NCI-H1930 (cell line): ENCODE measurements at regions not wholly inside any gene's neighbourhood (a gene's known extent, or its start where the extent isn't known, plus 50 kb on each side); places are given as distances from the start of the nearest gene placed in this dataset.
"Not testable (repeated sequence)": the region's sequence is repeated elsewhere in the genome, so short reads cannot be mapped to it uniquely, and the experiment has no call there.

Experiments
- DNase-seq, 2 experiments: peaks; one replicate each; lab custom pipeline; 2025; lab: John Stamatoyannopoulos, UW

DNA sequence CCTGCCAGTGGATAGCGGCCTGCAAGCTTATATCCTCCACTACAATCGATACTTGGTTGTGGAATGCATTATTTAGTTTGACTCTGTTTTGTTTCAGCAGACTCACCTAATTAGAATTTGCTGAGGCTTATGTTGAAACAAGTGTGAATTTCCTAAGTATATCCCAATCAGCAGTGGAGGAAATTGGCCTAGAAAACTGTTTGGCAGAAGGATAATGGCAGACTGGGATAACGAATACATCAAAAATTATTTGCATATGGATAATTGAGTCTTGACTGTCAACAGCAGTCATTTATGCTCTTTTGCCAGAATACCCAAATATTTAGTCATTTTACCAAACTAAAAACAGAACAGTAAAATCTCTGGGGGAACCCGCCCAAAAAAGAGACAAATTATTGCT is 261.0 kb downstream of the DOK5 start:
- DNase-seq: no peak

DNA sequence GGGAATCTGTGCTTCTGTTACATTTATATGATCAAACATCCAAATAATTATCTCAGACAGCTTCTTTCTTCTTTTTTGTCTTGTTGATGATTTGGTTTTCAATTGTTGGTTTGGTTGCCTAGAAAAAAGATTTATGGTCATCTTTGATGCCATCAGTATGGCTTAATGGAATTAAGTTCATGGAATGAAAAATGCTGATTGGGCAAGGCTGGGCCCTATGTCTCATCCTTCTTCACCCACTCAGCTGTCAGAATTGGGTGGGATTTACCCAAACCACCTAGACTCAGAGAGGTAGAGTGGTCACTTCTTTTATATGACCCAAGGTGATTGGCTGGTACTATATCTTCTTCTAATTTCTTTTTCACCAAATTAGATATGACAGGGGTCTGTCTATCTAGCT is 258.3 kb downstream of the DOK5 start:
- no peak for DNase-seq

DNA sequence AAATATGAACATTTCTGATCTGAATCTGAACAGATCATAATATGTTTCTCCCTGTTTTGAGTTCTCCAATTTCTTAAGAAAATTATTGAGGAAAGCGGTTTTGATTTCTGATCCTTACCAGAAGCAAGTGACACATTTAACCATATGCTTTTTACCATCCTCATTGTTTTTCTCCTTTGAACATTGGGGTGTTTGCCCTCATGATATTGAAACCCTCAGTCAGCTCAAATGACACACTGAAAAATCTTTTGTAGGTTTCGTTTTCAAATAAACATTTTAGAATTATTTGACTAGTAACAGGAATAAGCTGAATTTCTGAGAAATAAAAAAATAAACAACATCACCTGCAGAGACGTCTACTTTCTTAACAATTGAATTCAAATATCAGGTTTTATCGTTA is 252.1 kb downstream of the DOK5 start:
- DNase-seq: no peak

DNA sequence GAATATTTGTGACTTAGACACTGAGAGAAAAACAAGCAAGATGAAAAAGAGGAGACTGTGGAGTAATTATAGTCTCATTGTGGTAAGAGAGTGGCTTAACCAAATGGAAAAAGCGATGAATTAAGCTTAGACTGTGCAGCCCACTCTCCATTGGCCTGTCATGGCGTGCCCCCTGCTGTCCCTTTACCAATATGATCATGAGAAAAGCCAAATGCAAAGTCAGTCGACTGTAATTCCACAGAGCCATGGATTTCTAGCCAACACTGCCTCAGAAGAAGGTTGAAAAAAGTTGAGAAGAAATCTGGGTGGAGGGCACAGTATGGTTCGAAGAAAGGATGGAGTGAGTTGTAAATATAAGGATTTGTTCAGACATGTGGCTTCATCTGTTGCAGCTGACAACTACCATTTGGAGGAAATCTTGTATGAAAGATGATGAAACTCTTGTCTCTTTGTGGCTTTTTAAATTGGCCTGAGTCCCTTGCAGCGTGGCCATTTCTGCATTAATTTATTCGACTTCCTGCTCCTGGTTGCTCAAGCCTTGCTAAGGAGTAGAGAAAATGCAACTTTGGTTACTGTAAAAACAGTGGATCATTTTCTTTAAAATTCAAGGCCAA is 251.4 kb downstream of the DOK5 start:
- DNase-seq: no peak

DNA sequence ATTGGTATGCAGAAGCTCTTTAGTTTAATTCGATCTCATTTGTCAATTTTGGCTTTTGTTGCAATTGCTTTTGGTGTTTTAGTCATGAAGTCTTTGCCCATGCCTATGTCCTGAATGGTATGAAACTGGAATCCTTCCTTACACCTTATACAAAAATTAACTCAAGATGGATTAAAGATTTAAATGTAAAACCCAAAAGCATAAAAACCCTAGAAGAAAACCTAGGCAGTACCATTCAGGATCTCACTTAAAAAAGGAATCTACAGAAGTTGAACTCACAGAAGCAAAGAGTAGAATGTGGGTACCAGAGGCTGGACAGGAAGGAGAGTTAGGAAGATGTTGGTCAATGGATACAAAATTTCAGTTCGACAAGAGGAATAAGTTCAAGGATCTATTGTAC is 249.9 kb downstream of the DOK5 start:
- not testable (repeated sequence) for DNase-seq

DNA sequence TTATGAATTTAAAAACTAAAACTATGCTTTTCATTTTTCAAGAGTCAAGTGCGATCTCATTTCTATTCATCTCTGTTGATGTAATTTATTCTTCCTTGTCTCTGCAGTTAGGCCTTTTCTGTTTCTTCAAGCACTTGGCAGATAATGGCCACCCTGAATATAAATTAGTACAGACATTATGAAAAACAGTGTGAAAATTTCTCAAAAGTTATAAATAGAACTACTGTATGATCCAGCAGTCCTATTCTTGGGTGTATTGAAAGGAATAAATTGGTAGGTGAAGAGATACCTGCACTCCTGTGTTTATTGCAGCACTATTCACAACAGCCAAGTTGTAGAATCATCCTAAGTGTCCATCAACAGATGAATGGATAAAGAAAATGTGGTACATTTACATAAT is 248.3 kb downstream of the DOK5 start:
- DNase-seq: no peak

DNA sequence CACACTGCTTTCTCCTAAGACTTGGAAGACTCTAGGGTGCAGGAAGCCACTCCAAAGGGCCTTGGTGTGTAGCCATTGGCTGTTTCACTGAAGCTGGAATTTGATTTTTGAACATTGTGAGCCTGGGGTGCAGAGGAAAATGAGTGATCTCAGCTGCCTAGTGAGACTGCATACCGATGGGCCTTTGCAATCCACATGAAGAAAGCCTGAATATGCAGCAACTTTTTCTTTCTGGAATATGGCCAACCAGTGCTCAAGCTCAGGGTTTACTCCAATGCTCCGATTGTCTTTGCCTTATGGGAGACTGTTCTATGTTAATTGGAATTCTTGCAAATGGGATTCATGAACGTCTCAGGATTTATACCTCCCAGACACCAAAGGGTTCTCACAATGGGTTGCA is 242.6 kb downstream of the DOK5 start:
- DNase-seq: no peak

DNA sequence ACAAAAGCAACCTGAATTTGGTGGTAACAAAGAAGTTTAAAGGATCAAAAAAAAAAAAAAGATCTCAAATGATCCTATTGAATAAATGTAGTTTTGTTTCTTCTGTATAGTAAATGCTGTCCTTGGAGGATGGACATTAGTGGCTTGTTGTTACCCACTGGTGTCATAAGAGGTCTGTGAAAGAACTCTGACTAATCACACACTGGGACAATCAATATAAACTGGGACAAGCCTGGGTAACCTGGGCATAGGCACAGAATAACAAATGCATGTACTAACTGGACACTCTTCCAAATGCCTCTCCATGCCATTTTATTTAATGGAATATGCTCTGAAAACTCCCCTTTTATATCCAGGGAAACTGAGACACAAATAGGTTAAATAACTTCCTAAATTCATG is 241.4 kb downstream of the DOK5 start:
- DNase-seq: no peak

DNA sequence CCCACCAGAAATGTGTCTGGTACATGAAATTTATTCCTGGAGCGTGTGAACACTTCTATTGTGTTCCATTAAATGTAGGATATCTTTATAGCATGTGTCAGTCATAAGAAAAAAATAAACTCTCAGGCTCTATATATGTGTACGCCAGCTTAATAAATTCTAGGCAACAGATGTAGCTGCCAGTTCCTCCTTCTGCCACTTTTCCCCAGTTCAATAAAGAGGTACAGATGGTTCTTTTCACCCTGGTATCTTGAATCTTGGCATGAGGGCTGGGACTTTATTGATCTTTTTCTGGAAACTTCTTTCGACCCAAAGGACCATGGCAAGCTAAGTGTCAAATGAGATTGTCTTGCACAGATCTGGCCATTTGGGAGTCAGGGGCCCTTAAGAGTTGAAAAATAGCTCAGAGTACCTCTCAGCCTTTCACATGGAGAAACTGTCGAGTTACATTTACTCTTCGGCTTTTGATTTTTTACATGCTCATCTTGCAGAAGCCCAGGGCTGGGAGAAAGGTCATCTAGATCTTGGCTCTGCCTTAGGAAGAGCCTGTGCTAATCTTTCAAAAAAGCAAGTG is 240.9 kb downstream of the DOK5 start:
- no peak for DNase-seq

DNA sequence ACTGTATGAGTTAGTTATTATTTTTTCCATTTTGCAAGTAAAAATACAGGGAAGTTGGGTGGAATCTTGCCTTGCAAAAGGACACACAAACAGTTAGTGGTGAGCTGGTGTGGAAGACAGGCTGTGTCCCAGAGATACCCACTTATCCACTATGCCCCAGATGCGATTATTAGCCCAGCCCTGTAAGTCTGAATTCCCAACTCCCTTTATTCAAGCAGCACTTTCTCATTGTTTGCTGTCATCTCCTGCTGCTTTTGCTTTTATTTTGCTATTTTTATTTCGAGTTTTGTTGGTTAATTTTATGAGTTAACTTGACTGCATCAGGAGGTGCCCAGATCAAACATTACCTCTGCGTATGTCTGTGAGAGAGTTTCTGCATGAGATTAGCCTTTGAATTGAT is 239.4 kb downstream of the DOK5 start:
- DNase-seq: no peak

DNA sequence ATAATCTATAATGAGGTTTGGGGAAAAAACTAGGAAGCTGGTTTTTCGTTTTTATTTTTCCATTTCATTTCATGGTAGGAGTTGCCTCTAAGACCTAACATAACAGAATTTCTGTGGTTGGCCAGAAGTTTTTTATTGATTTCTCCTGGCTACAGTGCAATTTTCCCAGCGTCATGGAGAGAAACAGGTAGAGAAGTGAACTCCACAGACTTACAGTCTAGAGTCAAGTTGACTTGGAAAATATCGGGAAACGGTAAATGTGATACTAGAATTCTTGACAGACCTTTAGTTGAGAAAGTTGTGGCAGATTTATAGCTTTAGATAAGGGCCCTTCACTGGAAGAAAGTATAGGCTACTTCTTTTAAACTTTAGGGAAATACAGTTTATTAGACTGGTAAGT is 238.3 kb downstream of the DOK5 start:
- DNase-seq: no peak

DNA sequence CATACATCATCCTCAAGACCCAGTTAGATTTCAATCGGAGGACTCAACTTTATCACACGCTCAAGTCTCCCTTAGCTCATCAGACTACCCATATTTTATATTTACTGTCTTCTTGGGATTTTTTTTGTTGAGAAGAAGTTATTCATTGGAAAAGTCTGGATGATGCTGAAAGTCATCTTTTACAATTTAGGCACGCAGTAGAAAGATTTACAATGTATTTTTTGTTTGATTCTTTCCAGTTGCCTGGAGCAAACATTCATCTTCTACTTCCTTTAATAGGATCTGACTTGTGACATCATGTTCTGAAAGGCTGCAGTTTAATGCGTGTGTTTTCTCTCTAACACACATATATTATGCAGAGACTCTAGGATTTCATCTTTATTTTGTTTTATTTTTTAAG is 235.7 kb downstream of the DOK5 start:
- no peak for DNase-seq

DNA sequence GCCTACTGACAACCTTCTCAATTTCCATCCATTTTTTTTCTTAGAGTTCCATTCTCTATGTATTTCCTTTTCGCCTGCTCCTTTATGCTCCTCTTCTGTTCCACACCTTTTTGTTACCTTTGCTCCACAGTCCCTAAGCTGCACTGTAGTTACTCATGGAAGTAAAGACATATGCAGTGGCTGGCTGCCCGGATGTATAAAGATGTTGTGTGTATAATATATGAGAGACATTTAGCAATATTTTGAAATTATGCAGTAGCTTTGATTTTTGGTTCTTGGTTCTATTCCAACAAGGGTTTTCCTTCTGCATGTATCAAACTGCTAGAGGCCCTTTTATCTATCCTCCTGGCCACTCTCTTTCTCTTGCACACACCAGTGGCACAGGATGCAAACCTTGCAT is 234.9 kb downstream of the DOK5 start:
- DNase-seq: no peak

DNA sequence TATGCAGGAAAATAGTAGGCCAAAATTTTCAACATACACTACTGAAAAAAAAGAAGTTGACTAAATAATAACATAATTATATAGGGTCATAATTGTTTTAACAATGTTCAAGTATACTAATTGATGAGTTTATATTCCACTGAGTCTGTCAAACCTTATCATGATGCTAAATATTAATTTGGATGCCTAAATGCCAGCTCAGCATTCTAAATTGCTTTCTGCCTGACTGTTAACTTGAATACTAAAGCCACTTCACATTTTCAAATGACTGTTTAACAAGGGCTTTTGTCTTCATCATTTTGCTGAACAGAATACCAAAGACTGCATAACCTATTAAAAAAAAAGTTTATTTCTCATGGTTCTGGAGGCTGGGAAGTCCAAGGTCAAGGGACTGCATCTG is 232.8 kb downstream of the DOK5 start:
- no peak for DNase-seq

DNA sequence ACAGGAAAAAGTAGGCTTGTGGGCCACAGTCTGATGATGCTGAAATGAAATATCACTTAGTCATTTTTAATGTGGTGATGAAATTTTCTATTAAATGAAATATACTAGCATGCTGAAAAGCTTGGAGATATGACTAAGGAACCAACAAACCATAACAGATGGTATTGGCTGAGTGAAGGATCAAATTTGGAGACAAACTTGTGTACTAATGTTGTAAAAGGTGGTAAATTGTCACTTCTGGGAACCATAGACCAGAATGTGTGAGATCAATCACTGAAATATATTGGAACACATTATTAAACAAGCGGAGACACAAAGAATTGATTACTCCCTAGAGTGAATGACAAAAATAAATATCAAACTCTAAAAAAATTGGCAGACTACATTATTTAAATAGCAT is 232.4 kb downstream of the DOK5 start:
- DNase-seq: no peak

DNA sequence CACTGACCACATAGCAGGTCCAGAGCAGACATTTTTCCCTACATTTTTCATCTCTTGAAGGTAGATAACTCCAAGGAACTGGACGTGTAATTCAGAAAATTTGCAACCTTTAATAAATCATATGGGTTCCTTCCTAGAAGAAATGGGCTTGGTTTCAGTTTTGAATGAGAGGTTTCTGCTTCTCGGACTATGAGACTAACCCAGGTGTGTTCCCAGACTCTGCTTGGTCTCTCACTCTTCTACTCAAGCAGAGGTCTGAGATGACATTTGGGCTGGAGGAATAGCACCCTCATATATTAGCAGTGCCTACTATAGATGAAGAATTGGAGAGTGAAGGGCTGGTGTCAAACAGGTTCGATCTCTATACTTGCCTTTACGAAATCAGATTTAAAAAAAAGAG is 231.2 kb downstream of the DOK5 start:
- DNase-seq: no peak

DNA sequence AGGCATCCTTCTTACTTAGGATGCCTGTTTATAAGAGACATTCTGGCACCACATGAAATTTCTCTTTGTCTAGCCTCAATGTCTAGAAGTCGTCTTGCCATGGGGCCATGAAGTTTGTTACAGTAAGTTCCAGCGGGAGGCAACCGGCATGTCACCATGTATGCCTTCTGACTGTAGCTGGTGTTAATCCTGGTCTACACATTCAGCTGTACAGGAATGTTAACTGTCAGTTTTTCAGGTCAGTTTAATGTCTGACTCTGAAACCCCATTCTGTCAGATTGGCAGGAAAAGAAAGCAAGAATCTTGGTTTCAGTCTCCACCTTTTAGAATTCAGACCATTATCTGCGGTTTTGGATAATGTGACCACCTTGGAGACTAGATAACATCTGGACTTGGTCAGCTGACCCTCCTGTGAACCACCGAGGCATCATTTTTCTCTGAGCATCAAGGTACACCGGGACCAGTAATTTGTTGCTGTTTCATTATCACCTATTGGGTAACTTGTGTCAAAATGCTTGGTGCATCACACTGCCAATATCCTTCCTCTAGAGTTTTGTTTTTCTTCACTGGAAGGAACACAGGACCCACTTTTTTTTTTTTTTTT is 228.7 kb downstream of the DOK5 start:
- DNase-seq: no peak
